ENCODE measurements at regions not wholly inside any gene's neighbourhood (a gene's known extent, or its start where the extent isn't known, plus 50 kb on each side); places are given as distances from the start of the nearest gene placed in this dataset.

DNA sequence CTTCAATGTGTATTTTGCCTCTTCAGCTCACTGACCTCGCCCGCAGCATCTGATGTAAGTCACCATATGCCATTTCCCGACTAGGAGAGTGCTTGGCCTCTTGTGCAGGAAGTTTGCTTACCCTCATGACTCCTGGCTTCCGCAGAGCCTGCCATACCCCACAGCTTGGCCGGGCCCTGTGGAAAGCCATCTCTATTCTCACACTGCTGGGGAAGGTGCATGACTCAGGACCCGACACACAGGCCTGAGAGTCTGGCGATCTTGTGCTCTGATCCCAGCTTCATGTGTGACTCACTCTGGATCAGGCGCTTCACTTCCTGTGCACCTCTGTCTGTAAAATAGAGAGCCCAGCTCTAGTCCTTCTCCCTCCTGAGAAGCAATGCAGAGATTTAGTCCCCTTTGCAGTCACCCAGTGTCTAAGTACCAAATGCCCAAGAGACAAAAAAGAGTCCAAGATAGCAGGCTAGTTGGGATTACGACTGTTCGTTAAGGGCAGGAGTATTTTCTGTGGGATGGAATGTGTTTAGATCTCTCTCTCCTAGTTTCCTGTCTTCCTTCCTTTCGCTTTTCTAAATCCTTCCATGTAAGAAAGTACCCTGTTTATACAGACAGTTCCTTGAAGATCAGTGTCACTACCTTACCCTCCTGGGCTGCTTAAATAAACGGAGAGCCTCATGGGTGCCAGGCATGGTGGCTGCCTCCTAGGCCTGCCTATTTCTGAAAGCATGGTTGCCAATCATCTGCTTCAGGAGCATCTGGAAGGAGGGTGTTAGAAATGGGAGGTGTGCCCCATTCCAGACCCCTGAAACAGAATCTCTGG is 62.8 kb upstream of the KIF26B start:
- no peak overlapping the region for H3K4me3 ChIP-seq
- peaks cover 16% of the 10 kb centered on the region for H3K4me1 ChIP-seq (ENCODE audit: insufficient read depth)
- no peaks in the 10 kb centered on the region for H3K9me2 ChIP-seq (replicated peaks; ENCODE audit: insufficient read depth)
- no peaks in the 10 kb centered on the region for H3K9me3 ChIP-seq (ENCODE audit: low read depth)
- no peaks in the 10 kb centered on the region for H3K79me2 ChIP-seq
- no peaks in the 10 kb centered on the region for H3K36me3 ChIP-seq (replicated peaks; ENCODE audit: insufficient read depth, low read depth)
- no peaks in the 10 kb centered on the region for H3K27me3 ChIP-seq
- H3K4me2 ChIP-seq: peak overlapping the region; percentile 23
- H2AFZ ChIP-seq: peak overlapping the region; percentile 24
- H4K20me1 ChIP-seq (ENCODE audit: insufficient read depth, poor library complexity, severe bottlenecking): no peaks in the 10 kb centered on the region
- peak; percentile 83 for DNase-seq (ENCODE audit: low spot score)
- peak overlapping the region; percentile 92 for H3K27ac ChIP-seq
- WGBS (ENCODE audit: low lambda C conversion rate, missing lambda C conversion rate): 59% methylated on average over 12 of the region's 12 CpGs
- no peak for TF ChIP-seq EZH2 (IDR thresholded peaks at IDR 0.05; ENCODE audit: borderline replicate concordance)
- no peak for TF ChIP-seq EZH2phosphoT487 (IDR thresholded peaks at IDR 0.05; ENCODE audit: low read depth, severe bottlenecking, unreplicated experiment)
- TF ChIP-seq, protein P1, sequence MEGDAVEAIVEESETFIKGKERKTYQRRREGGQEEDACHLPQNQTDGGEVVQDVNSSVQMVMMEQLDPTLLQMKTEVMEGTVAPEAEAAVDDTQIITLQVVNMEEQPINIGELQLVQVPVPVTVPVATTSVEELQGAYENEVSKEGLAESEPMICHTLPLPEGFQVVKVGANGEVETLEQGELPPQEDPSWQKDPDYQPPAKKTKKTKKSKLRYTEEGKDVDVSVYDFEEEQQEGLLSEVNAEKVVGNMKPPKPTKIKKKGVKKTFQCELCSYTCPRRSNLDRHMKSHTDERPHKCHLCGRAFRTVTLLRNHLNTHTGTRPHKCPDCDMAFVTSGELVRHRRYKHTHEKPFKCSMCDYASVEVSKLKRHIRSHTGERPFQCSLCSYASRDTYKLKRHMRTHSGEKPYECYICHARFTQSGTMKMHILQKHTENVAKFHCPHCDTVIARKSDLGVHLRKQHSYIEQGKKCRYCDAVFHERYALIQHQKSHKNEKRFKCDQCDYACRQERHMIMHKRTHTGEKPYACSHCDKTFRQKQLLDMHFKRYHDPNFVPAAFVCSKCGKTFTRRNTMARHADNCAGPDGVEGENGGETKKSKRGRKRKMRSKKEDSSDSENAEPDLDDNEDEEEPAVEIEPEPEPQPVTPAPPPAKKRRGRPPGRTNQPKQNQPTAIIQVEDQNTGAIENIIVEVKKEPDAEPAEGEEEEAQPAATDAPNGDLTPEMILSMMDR (IDR thresholded peaks at IDR 0.05; ENCODE audit: poor library complexity): no peak

DNA sequence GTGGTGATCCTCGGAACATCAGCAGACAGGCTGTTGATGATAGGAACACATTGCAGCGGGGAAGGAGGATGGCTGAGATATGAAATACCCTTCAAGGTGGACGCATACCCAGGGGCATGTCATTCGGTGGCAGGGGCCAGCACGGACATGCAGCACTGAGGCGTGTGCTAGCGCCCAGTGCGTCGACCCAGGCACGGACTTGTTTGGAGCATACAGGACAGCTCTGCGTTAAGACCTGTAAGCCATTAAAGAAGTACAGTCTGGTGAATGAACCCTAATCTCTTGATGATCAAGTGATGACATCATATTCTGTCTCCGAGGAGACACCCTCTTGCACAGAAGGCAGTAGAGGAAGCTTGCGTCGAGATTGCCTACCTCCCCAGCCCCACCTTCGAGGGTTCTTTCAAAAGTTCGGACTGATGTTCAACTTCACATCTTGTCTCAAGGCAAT is 63.6 kb upstream of the KIF26B start:
- no peak for DNase-seq (ENCODE audit: low spot score)
- H3K9me2 ChIP-seq (replicated peaks; ENCODE audit: insufficient read depth): no peaks in the 10 kb centered on the region
- no peaks in the 10 kb centered on the region for H3K9me3 ChIP-seq (ENCODE audit: low read depth)
- H3K36me3 ChIP-seq (replicated peaks; ENCODE audit: insufficient read depth, low read depth): no peaks in the 10 kb centered on the region
- no peaks in the 10 kb centered on the region for H3K27me3 ChIP-seq
- peak overlapping the region; percentile 24 for H2AFZ ChIP-seq
- peak overlapping the region; percentile 7 for H3K4me2 ChIP-seq
- H3K4me3 ChIP-seq: no peak overlapping the region
- WGBS (ENCODE audit: low lambda C conversion rate, missing lambda C conversion rate): 85% methylated on average over 16 of the region's 16 CpGs
- TF ChIP-seq EZH2phosphoT487 (IDR thresholded peaks at IDR 0.05; ENCODE audit: low read depth, severe bottlenecking, unreplicated experiment): no peak
- TF ChIP-seq EZH2 (IDR thresholded peaks at IDR 0.05; ENCODE audit: borderline replicate concordance): no peak
- TF ChIP-seq, protein P1 (IDR thresholded peaks at IDR 0.05; ENCODE audit: poor library complexity): no peak
- no peaks in the 10 kb centered on the region for H3K79me2 ChIP-seq
- no peaks in the 10 kb centered on the region for H4K20me1 ChIP-seq (ENCODE audit: insufficient read depth, poor library complexity, severe bottlenecking)
- peaks cover 16% of the 10 kb centered on the region for H3K4me1 ChIP-seq (ENCODE audit: insufficient read depth)
- H3K27ac ChIP-seq: peak overlapping the region; percentile 92

DNA sequence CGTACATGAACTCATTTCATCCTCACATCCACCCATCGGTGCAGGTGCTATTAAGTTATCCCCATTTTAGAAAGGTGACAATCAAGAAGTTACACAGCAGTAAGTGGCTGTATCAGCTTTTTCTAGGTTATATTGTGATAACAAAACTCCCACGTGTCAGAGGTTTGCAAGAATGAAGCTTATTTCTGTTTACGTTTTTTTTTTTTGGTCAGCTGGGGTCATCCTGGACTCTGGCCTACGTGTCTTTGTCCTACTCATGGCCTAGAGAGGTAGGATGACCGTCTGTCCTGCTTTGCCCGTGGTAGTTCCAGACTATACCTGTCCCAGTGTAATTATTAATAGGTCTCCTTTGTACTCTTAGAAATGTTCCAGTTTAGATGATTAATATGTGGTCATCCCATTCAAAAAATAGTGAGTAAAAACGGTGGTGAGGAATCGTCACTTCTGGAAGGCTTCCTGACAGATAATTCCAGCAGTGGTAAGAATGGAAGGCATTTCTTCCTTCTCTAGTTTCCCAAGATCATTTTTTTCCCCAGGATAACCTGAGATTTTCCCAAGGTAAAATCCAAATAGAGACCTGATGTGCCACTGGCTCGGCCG is 64.2 kb upstream of the KIF26B start:
- no peak overlapping the region for H2AFZ ChIP-seq
- no peak for DNase-seq (ENCODE audit: low spot score)
- no peaks in the 10 kb centered on the region for H3K9me2 ChIP-seq (replicated peaks; ENCODE audit: insufficient read depth)
- peak overlapping the region; percentile 92 for H3K27ac ChIP-seq
- 84% methylated on average over 11 of the region's 11 CpGs for WGBS (ENCODE audit: low lambda C conversion rate, missing lambda C conversion rate)
- H3K4me1 ChIP-seq (ENCODE audit: insufficient read depth): peaks cover 16% of the 10 kb centered on the region
- TF ChIP-seq EZH2 (IDR thresholded peaks at IDR 0.05; ENCODE audit: borderline replicate concordance): no peak
- no peak for TF ChIP-seq EZH2phosphoT487 (IDR thresholded peaks at IDR 0.05; ENCODE audit: low read depth, severe bottlenecking, unreplicated experiment)
- TF ChIP-seq, protein P1 (IDR thresholded peaks at IDR 0.05; ENCODE audit: poor library complexity): no peak
- no peaks in the 10 kb centered on the region for H3K9me3 ChIP-seq (ENCODE audit: low read depth)
- H3K36me3 ChIP-seq (replicated peaks; ENCODE audit: insufficient read depth, low read depth): no peaks in the 10 kb centered on the region
- no peaks in the 10 kb centered on the region for H3K79me2 ChIP-seq
- no peaks in the 10 kb centered on the region for H4K20me1 ChIP-seq (ENCODE audit: insufficient read depth, poor library complexity, severe bottlenecking)
- no peak overlapping the region for H3K4me3 ChIP-seq
- no peak overlapping the region for H3K4me2 ChIP-seq
- no peaks in the 10 kb centered on the region for H3K27me3 ChIP-seq

All from hepatocyte (in vitro differentiated cells).